ENCODE measurements at regions not wholly inside any gene's neighbourhood (a gene's known extent, or its start where the extent isn't known, plus 50 kb on each side); places are given as distances from the start of the nearest gene placed in this dataset.
"Not testable (repeated sequence)": the region's sequence is repeated elsewhere in the genome, so short reads cannot be mapped to it uniquely, and the experiment has no call there.

GRCh38 chr11:90593099-90593498, 370.2 kb upstream of the CHORDC1 start:
- DNase-seq, result no peak

- DNase-seq, result no peak
Observed at GRCh38 chr11:90590286-90590685, 367.4 kb upstream of the CHORDC1 start.

- no peak for DNase-seq
Observed at GRCh38 chr11:90589735-90590134, 366.9 kb upstream of the CHORDC1 start.

- no peak for DNase-seq
Observed at GRCh38 chr11:90587896-90588295, 365.0 kb upstream of the CHORDC1 start.

- DNase-seq, result no peak
Observed at GRCh38 chr11:90585491-90585890, 362.6 kb upstream of the CHORDC1 start.

- not testable (repeated sequence) for DNase-seq
Observed at GRCh38 chr11:90582999-90583398, 360.1 kb upstream of the CHORDC1 start.

- DNase-seq, result no peak
Observed at GRCh38 chr11:90564531-90564930, 341.7 kb upstream of the CHORDC1 start.

- DNase-seq, result no peak
Observed at GRCh38 chr11:90558328-90558865, 335.5 kb upstream of the CHORDC1 start.

GRCh38 chr11:90556606-90557005, 333.8 kb upstream of the CHORDC1 start:
- no peak for DNase-seq

- no peak for DNase-seq
Observed at GRCh38 chr11:90556026-90556425, 333.2 kb upstream of the CHORDC1 start.

- no peak for DNase-seq
Observed at GRCh38 chr11:90555477-90555876, 332.6 kb upstream of the CHORDC1 start.

- no peak for DNase-seq
Observed at GRCh38 chr11:90542092-90542491, 319.2 kb upstream of the CHORDC1 start.

- DNase-seq, result no peak
Observed at GRCh38 chr11:90536301-90536700, 313.5 kb upstream of the CHORDC1 start.

- DNase-seq, result no peak
Observed at GRCh38 chr11:90532125-90532524, 309.3 kb upstream of the CHORDC1 start.

GRCh38 chr11:90531001-90531400, 308.2 kb upstream of the CHORDC1 start:
- DNase-seq, result no peak

- no peak for DNase-seq
Observed at GRCh38 chr11:90525962-90526361, 303.1 kb upstream of the CHORDC1 start.

GRCh38 chr11:90512846-90513245, 290.0 kb upstream of the CHORDC1 start:
- DNase-seq, result no peak

- no peak for DNase-seq
Observed at GRCh38 chr11:90510839-90511238, 288.0 kb upstream of the CHORDC1 start.

- DNase-seq, result no peak
Observed at GRCh38 chr11:90500922-90501568, 278.2 kb upstream of the CHORDC1 start.

- DNase-seq, result no peak
Observed at GRCh38 chr11:90496722-90497121, 273.9 kb upstream of the CHORDC1 start.

GRCh38 chr11:90493379-90493778, 270.5 kb upstream of the CHORDC1 start:
- no peak for DNase-seq

- DNase-seq, result no peak
Observed at GRCh38 chr11:90491466-90491865, 268.6 kb upstream of the CHORDC1 start.

GRCh38 chr11:90476442-90477007, 253.7 kb upstream of the CHORDC1 start:
- peak; percentile 11 for DNase-seq

- no peak for DNase-seq
Observed at GRCh38 chr11:90468923-90469322, 246.1 kb upstream of the CHORDC1 start.

GRCh38 chr11:90465553-90465952, 242.7 kb upstream of the CHORDC1 start:
- no peak for DNase-seq
